Upper lobe of right lung (tissue), 1 donor: ENCODE measurements at regions not wholly inside any gene's neighbourhood (a gene's known extent, or its start where the extent isn't known, plus 50 kb on each side); places are given as distances from the start of the nearest gene placed in this dataset.

Experiments used
- ATAC-seq: fragments of 200-7000 bp; cut with Tn5 transposase; one replicate; pipeline ENCODE4 v1.9.1; 2020; ENCODE audit warnings: mild to moderate bottlenecking, moderate library complexity
- DNase-seq: peaks from one replicate; pipeline ENCODE4 v3.0.0-alpha.2; 2020
- H3K27ac ChIP-seq: fragments of 200-600 bp; one replicate; pipeline ENCODE4 v1.8.0; 2022
- H3K27me3 ChIP-seq: fragments of 200-600 bp; one replicate; pipeline ENCODE4 v1.8.0; 2022; ENCODE audit warnings: mild to moderate bottlenecking
- H3K36me3 ChIP-seq: fragments of 200-600 bp; one replicate; pipeline ENCODE4 v1.8.0; 2022
- H3K4me1 ChIP-seq: fragments of 200-600 bp; one replicate; pipeline ENCODE4 v1.8.0; 2022
- H3K4me3 ChIP-seq: fragments of 200-600 bp; one replicate; pipeline ENCODE4 v1.8.0; 2022; ENCODE audit warnings: mild to moderate bottlenecking
- H3K9me3 ChIP-seq: fragments of 200-600 bp; one replicate; pipeline ENCODE4 v1.8.0; 2022
- CTCF ChIP-seq: fragments of 200-600 bp; IDR thresholded peaks from one replicate; pipeline ENCODE4 v1.8.0; 2022; ENCODE audit warnings: antibody characterized with exemption
- intact Hi-C: fragments of 100-400 bp; cut with DNase I; formaldehyde crosslinking; loops from one replicate; pipeline ENCODE4 v1.11.0; 2022
- donor health status: DM: no; HTN: yes; CAD: no; lungs with severe emphysema.

- DNase-seq (no peak), ATAC-seq (no peak)
- Histone ChIP-seq H3K4me1 (peaks cover 19% of the 10 kb centered on the region), H3K27ac (no peak overlapping the region), H3K27me3 (no peaks in the 10 kb centered on the region), H3K4me3 (no peak overlapping the region), H3K36me3 (no peaks in the 10 kb centered on the region), H3K9me3 (no peaks in the 10 kb centered on the region)
- intact Hi-C loops: no loop called here
- no peak for TF ChIP-seq CTCF
Observed at GRCh38 chr5:173783371-173783770, 104.8 kb upstream of the CPEB4 start.

DNA sequence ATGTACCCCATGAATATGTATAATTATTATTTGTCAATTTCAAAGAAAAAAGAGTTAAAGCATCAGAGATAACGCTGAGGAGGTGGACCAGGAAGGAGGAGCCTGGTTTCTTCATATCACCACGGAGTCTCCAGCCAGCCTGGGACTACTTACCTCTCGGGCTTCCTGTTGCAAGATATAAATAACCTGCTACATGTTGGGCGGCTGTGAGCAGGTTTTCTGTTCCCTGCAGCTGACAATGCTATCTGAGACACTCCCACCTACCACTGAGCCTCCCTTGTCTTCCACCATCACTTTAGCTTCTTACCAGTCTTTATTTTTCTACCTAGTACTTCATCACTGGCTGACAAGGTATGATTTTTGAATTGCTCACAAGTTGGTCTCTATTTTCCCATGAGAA is 102.7 kb upstream of the CPEB4 start:
- Histone ChIP-seq H3K4me3 (no peak overlapping the region), H3K4me1 (peaks cover 19% of the 10 kb centered on the region), H3K27me3 (no peaks in the 10 kb centered on the region), H3K9me3 (no peaks in the 10 kb centered on the region), H3K27ac (no peak overlapping the region), H3K36me3 (no peaks in the 10 kb centered on the region)
- DNase-seq: no peak
- intact Hi-C loops: no loop called here
- no peak for TF ChIP-seq CTCF
- ATAC-seq: no peak

GRCh38 chr5:173785866-173786265 is 102.3 kb upstream of the CPEB4 start:
- H3K9me3 ChIP-seq: no peaks in the 10 kb centered on the region
- H3K27ac ChIP-seq: no peak overlapping the region
- ATAC-seq (no peak), DNase-seq (no peak)
- intact Hi-C loops: no loop called here
- TF ChIP-seq CTCF: no peak
- peaks cover 19% of the 10 kb centered on the region for H3K4me1 ChIP-seq
- no peak overlapping the region for H3K4me3 ChIP-seq
- H3K36me3 ChIP-seq: no peaks in the 10 kb centered on the region
- H3K27me3 ChIP-seq: no peaks in the 10 kb centered on the region

DNA sequence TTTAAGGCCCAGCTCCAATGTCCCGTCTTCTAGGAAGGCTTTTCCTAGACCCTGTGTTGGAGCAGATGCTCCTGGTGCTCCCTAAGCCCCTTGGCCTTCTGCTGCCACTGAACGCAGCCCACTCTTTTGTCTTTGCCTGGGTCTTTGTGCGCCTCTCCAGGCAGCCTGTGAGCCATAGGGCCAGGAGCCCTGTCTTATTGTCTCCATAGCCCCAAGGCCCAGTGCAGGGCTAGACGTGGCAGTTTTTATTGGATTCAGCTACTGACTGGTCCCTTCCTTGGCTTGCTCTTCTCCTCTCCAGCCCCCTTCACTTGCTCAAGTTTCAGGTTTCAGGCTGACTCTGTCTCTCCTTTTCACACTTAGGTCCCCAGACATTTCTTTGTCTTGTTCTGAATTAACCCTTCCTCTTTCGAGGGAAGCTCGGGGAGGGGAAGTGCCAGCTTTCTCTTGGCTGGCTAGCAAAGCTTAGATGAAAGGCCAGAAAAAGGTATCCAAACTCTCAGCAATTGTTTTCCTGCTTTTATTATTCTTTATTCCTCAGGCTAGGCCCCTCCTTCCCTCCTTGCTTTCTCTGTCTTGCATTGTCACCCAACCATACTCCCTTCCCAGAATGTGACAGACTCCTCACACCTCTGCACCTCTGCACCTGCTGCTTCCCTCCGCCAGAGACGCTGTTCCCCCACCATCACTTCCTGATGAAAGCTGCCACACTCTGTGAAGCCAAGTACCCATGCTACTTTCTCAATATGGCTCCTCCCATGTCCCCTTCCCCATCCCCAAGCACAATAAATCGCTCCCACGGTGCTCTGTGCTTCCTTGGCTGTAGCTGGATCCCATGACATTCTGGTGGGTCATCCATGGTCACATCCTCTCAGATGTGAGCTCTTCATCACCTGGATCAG is 101.6 kb upstream of the CPEB4 start:
- peak; percentile 13 for ATAC-seq
- Histone ChIP-seq H3K27me3 (no peaks in the 10 kb centered on the region), H3K4me1 (peaks cover 13% of the 10 kb centered on the region), H3K27ac (no peak overlapping the region), H3K9me3 (no peaks in the 10 kb centered on the region), H3K36me3 (no peaks in the 10 kb centered on the region), H3K4me3 (no peak overlapping the region)
- TF ChIP-seq CTCF: no peak
- DNase-seq: no peak
- intact Hi-C loops: no loop called here

DNA sequence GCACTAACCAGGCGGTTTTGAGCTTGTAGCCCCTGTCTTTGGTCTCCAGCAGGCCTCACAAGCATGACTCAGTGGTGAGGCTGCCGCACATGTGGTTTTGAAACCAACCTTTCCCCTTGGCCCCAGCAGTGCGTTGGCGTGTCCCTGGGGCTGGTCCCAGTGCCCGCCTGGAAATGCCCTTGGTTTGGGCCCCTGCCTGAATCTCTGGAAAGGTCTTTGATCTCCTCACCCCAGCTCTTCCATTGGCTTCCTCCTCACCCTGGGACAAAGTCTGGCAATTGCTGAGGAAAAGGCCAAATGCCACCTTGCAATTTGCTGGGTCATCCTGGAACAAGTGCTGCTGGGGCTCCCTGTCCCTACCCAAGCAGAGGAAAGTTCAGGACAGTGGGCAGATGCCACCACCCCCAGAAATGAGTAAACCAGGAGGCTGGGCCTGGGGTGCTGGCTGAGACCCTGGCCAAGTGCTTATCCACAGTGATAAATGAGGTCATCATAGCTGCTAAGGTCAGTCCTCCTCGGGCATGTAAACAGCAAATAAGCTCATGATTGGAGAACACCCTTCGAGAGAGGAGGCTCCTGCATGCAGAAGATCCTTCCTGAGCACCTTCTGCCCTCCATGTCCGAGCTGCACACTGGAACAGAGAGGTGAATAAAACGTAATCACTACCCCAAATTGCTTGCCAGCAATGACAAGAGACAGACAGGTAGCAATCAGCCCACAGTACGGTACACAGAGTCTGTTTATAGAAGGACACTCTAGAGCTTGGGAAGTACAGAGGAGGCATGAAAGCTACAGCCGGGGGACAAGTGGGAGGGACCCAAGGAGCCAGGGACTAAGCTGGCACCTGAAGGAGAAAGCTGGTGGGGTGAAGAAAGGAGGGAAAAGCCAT is 98.9 kb upstream of the CPEB4 start:
- Histone ChIP-seq H3K9me3 (no peaks in the 10 kb centered on the region), H3K36me3 (no peaks in the 10 kb centered on the region), H3K4me1 (no peaks in the 10 kb centered on the region), H3K27ac (no peak overlapping the region), H3K27me3 (no peaks in the 10 kb centered on the region), H3K4me3 (no peak overlapping the region)
- intact Hi-C loops: no loop called here
- DNase-seq: peak; percentile 79
- peak; percentile 77 for ATAC-seq
- no peak for TF ChIP-seq CTCF
